HG03460 (cell line): ENCODE measurements at regions not wholly inside any gene's neighbourhood (a gene's known extent, or its start where the extent isn't known, plus 50 kb on each side); places are given as distances from the start of the nearest gene placed in this dataset.
"Not testable (repeated sequence)": the region's sequence is repeated elsewhere in the genome, so short reads cannot be mapped to it uniquely, and the experiment has no call there.

ENCODE experiments used
- ATAC-seq: cut with Tn5 transposase; IDR thresholded peaks from one replicate; pipeline ENCODE4 v1.9.1; 2021; ENCODE audit not compliant: unreplicated experiment

DNA sequence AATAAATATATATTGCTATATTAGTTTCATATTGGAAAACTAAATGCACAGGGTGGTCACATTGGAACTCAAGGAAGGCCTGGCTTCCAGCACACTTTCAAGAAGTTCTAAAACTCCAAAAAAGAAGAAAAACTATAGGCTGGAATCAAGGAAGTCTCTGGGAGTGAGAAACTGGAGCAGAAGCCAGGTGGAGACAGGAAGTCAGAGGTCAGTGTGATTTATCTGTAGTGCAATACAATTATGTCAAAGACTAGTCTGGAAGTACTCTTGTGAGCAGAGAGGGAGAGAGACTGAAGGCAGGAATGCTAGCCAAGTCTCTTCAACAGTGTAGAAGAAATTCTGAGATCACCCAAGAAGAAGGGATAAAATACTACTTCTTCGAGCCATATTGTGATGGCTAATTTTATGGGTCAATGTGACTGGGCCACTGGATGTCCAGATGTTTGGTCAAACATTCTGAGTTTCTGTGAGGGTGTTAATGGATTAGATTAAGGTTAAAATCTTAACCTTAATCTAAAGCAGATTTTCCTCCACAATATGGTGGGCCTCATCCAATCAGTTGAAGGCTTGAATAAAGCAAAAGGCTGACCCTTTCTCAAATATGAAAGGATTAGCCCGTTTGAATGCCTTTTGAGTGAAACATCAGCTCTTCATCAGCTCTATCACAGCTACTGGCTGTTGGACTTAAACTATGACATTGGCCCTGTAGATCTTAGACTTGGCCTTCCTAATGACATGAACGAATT is 208.0 kb downstream of the TDRD15 start:
- no peak for ATAC-seq

GRCh38 chr2:21332993-21333625 is 209.3 kb downstream of the TDRD15 start:
- no peak for ATAC-seq

DNA sequence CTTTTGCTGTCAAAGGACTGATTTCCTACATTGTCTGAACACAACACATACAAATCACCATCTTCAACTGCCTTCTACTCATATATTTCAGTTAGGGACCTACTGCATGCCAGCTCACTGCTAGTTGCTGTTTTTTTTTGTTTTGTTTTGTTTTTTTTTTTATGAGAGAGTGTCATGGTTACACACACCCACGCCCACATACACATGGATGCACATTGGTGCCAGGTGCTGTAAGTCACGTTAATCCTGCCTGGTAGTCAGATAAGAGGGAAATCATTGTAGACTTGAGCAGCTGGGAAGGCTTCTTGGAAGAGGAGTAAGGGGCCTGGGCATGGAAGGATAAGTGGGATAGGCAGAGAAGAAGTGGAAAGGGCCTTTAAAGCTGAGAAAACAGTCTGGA is 209.9 kb downstream of the TDRD15 start:
- no peak for ATAC-seq

DNA sequence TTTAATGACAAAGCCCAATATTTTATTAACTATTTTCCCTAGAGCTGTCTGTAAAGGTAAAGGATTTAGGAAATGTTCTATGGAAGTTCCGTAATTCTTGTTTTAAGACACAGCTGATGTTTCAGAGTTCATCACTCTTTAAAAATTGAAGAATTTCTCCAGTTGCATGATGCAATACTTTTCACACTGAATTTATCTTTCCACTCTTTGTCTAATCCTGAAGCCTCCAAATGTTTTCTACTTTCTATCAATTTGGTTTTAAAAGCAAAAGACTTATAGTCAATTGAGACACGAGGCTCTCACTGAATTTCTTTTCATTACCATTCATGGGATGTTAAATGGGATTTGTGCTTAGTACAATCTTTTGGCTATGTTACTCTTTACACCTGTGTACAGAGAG is 223.2 kb downstream of the TDRD15 start:
- no peak for ATAC-seq

DNA sequence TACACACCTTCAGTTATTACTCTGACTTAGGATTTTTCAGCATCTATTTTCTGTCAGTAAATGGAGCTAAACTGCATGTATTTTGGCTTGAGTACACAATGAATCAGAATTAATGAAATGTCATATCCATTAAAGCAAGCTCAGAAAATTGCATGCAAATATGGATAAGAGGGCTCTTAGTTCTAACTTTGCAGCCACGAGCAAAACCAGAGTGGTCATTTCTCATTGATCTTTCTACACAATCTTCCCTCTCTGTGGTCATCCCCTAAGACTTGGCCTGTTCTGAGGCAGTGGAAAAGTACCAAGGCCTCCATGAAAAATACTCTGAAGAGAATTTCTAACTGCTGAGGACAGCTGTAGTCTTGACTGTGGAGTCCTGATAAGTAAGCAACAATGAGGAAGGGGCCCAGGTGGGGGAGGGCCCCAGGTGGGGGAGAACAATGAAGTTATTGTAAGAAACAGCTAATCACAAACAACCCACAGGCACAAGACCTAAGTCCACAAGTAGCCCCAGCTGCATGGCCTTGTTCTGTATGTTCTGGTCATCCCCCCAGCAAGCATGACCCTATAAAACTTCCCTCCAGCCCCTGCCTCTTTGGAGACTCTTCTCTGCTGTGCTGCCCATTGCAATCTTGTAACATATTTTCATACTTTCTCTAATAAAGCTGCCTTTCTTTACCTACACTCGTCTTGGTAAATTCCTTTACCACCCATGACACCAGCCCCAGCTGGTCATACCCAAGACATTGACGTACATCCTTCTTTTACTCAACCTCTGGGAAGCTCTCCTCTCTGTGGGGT is 230.3 kb downstream of the TDRD15 start:
- no peak for ATAC-seq

GRCh38 chr2:21356086-21356856 is 232.5 kb downstream of the TDRD15 start:
- no peak for ATAC-seq

- ATAC-seq: no peak
Measured at GRCh38 chr2:21356857-21357255, 233.1 kb downstream of the TDRD15 start.

GRCh38 chr2:21358976-21359375 is 235.2 kb downstream of the TDRD15 start:
- no peak for ATAC-seq

DNA sequence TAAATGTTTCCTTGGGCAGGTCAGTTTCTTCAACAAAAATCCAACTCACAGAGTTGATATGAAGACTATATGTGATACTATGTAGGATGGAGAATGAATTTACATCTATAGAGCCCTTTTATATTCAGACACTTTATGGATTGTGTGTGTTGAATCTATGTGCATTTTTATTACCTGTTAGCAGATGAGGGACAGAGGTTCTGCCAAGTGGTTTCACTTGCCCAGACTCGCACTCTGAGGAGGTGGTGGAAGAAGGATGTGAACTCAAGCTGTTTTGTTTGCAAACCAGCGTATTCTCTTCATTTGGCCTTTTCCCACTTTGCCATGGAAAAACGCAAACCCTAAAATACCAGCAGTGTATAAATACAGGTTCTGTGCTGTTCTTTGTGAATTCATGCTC is 237.6 kb downstream of the TDRD15 start:
- no peak for ATAC-seq

DNA sequence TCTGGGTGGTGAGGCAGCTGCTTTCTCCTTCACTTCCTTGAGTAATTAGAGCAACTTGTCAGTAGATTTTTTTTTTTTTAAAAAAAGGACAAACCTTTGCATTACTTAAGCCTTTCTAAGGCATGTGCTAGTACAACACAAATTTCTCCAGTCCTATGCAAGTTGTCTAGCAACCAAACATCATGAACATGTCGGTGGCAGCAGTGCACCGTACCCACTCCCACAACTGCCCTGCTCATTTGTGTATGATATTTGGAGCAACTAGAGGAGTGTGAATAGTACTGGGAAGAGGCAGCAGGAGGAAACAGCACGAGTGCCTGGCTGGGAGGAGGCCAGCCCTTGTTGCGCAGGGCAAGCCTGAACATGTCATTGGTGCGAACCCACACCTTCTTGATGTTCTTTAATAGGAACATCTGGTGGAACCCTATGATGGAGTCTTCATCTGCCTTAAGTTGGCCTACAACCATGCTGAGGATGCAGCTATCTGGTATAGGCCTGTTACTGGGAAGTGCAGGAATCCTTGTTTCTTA is 238.3 kb downstream of the TDRD15 start:
- ATAC-seq: no peak

DNA sequence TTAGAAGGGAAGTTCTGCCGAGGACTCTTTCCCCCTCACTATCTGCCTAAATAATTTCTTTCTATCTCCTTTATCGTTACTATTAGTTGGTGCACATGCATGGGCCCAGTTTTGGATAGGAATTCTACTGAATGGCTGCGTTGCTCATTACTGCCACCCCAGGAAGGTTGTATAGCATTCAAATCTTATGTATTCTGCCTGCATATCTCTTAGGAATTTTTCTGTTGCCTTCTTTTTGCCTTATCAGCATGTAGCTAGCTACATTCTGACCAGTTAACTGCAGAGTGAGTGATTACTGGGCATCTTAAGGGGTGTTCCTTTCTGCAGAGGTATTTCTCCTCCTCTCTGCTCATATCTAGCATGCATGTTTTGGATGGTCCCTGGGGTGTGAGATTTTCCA is 239.6 kb downstream of the TDRD15 start:
- no peak for ATAC-seq

DNA sequence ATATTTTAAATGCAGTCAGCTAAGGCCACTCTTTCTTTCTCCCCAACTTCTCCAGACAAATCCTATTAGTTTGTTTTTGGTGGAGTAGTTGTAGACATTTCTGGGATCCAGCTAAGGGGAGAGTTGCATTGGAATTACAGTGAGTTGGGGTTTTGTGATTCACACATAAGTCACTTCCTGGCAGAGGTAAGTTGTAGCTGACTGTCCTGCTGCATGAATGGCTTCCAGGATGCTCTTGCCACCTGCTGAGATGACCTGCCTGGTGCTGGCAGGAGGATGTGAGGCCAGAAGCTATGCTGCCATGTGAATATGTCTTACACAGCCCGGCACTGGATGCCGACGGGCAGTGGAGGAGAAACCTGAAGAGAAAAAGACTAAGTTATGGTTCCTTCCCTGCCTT is 243.7 kb downstream of the TDRD15 start:
- no peak for ATAC-seq

- no peak for ATAC-seq
Measured at GRCh38 chr2:21369787-21370186, 246.0 kb downstream of the TDRD15 start.

DNA sequence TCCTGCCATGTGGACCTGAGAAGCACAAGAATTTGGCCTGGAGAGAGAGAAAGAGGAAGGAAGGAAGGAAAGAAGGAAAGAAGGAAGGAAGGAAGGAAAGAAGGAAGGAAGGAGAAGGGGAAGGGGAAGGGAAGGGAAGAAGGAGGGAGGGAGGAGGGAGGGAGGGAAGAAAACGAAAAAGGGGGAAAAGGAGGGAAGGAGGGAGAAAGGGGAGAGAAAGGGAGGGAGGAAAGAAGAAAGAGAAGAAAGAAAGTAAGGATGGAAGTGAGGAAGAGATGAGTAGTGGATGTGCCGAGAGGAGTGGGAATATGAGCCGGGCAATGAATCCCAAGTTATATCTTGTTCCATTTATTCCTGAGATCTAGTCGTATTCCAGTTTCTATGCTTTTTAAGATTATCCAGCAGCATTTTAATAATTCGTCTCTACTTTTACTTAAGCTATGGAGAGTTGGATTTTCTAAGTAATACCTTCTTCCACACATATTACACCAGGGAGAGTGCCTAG is 247.8 kb downstream of the TDRD15 start:
- no peak for ATAC-seq

DNA sequence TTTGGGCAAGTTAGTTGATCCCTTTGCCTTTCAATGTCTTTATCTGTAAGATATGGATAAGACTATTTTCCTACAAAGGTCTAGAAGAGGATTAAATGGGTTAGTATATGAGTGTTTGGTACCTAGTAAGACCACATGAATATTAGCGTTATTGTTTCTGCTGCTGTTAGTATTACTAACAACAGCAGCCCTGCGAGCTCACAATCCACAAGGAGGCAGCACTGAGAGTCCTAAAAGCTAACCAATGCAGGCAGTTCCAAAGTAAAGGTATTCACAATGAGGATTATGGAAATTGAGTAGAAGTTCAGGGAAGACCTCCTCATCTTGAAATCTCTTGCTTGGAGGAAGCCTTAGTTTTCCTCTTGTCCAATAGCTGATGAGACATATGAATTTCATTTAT is 248.9 kb downstream of the TDRD15 start:
- no peak for ATAC-seq

DNA sequence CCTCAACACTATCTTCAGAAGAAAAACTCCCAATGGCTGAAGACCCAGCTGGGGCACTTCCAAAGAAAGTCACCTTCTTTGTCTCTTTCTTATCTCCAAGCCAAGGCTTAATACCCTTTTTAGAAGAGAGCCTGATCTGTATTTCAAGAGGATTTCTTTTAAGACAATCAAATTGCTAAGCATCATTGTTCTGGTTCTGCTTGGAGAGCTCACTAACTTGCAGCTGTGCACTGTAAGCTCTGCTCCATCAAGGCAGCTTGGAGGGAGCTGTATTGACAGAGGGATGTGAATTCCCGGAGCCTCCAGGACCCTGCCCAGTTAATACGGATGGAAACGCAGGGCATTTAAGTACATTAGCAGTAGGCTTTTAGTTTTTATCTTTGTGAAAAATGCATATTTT is 253.1 kb downstream of the TDRD15 start:
- ATAC-seq: no peak

DNA sequence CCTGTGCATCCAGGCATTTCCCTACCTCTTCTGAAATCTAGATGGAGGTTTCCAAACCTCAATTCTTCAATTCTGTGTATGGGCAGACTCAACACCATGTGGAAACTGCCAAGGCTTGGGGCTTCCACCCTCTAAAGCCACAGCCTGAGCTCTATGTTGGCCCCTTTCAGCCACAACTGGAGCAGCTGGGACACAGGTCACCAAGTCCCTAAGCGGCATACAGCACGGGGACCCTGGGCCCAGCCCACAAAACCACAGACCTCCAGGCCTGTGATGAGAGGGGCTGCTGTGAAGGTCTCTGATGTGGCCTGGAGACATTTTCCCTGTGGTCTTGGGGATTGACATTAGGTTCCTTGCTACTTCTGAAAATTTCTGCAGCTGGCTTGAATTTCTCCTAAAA is 255.4 kb downstream of the TDRD15 start:
- no peak for ATAC-seq

DNA sequence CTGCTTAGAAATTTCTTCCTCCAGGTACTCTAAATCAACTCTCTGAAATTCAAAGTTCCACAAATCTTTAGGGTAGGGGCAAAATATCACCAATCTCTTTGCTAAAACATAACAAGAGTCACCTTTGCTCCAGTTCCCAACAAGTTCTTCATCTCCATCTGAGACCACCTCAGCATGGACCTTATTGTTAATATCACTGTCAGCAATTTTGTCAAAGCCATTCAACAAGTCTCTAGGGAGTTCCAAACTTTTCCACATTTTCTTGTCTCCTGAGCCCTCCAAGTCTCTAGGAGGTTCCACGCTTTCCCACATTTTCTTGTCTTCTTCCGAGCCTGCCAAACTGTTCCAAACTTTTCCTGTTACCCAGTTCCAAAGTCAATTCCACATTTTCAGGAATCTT is 255.9 kb downstream of the TDRD15 start:
- not testable (repeated sequence) for ATAC-seq

GRCh38 chr2:21381421-21381820 is 257.7 kb downstream of the TDRD15 start:
- no peak for ATAC-seq

DNA sequence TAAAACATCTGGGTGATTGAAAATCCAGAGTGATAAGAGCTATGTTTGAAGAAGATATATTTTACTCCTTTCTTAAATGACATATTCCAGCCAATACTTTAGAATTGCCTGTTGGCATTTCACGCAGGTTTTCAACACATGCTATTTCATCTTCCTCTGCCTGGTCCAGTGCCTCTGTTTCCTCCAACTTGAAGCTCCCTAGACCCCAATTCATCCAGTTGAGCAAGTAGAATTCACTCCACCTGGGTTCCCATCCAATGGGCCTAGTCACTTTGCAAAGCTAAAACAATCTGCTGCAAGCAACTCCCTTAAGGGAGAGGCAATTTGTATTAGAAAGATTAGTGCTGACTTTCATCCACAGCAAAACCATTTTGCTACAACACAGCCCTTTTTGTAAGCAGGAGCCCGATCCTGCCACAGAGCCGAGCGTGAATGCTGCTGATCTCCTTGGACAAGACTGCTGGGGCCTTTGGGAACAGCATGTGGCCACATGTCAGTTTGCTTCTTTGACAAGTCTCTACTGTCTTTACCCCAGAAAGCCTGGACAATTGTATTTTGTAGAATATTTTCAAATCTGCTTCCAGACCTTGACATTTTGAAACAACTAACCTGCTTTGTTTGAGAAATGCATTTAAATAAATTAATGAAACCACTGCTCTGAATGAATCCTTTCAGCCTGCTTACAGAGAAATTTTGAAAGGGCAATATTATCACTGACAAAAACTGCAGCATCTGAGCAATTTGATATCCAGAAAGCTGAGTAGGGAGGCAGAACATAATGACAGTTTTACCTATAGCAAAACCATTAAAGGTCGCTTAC is 259.1 kb downstream of the TDRD15 start:
- no peak for ATAC-seq
